ENCODE measurements at regions not wholly inside any gene's neighbourhood (a gene's known extent, or its start where the extent isn't known, plus 50 kb on each side); places are given as distances from the start of the nearest gene placed in this dataset.

GRCh38 chr2:156005531-156005930 lies 327.0 kb downstream of the NR4A2 start:
- peaks cover 12% of the 10 kb centered on the region for H3K36me3 Mint-ChIP-seq
- ChIA-PET POLR2A (no interaction called here), CTCF (interaction anchor here (0.8 to 1.4 kb wide), 6 partner anchors 9 to 633 kb away, joined by 3 to 7 read pairs (median 4); no protein-coding TSS in a partner anchor)

More at GRCh38 chr2:156005531-156005930, 327.0 kb downstream of the NR4A2 start:
- Mint-ChIP-seq H3K4me1 (peaks cover 8% of the 10 kb centered on the region), H3K27ac (no peak overlapping the region), H3K4me3 (no peak overlapping the region), H3K9me3 (peaks cover 13% of the 10 kb centered on the region), H3K27me3 (ENCODE audit: low read depth) (no peaks in the 10 kb centered on the region; the same call in 1 of the 2 replicates)
- ATAC-seq (no peak), DNase-seq (ENCODE audit: low spot score) (no peak)
- TF ChIP-seq MYBL2 (CRISPR knock-in tag; IDR thresholded peaks at IDR 0.05), result no peak
- no peak for TF ChIP-seq NR1H2 (CRISPR knock-in tag; IDR thresholded peaks at IDR 0.05)
- no peak for TF ChIP-seq FOXP1 (CRISPR knock-in tag; IDR thresholded peaks at IDR 0.05; ENCODE audit: borderline replicate concordance)
- TF ChIP-seq GABPB1 (CRISPR knock-in tag; IDR thresholded peaks at IDR 0.05), result no peak
- TF ChIP-seq ZNF396 (CRISPR knock-in tag; IDR thresholded peaks at IDR 0.05; ENCODE audit: borderline replicate concordance), result no peak
- TF ChIP-seq STAT6 (CRISPR knock-in tag; conservative IDR thresholded peaks at IDR 0.05; ENCODE audit: low read depth), result no peak
- no peak for TF ChIP-seq AFF4 (CRISPR knock-in tag; IDR thresholded peaks at IDR 0.05; ENCODE audit: borderline replicate concordance)
- TF ChIP-seq PRDM15 (CRISPR knock-in tag; IDR thresholded peaks at IDR 0.05), result no peak
- TF ChIP-seq, protein P1, sequence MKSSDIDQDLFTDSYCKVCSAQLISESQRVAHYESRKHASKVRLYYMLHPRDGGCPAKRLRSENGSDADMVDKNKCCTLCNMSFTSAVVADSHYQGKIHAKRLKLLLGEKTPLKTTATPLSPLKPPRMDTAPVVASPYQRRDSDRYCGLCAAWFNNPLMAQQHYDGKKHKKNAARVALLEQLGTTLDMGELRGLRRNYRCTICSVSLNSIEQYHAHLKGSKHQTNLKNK (CRISPR knock-in tag; IDR thresholded peaks at IDR 0.05), result no peak
- no peak for TF ChIP-seq CREB1 (CRISPR knock-in tag; IDR thresholded peaks at IDR 0.05)
